Endothelial cell (in vitro differentiated cells): ENCODE measurements at regions not wholly inside any gene's neighbourhood (a gene's known extent, or its start where the extent isn't known, plus 50 kb on each side); places are given as distances from the start of the nearest gene placed in this dataset.

Experiments
- DNase-seq: peaks from one replicate; pipeline ENCODE4 v3.0.0; 2021; ENCODE audit warnings: low spot score
- H3K27ac Mint-ChIP-seq: one replicate; pipeline ENCODE4 v1.8.0; 2021; ENCODE audit warnings: mixed read lengths, inconsistent platforms; ENCODE audit not compliant: unreplicated experiment
- H3K27me3 Mint-ChIP-seq: one replicate; pipeline ENCODE4 v1.8.0; 2021; ENCODE audit warnings: mild to moderate bottlenecking, moderate library complexity, mixed read lengths, inconsistent platforms; ENCODE audit not compliant: unreplicated experiment
- H3K36me3 Mint-ChIP-seq: one replicate; pipeline ENCODE4 v1.8.0; 2021; ENCODE audit warnings: mild to moderate bottlenecking, low read depth, mixed read lengths, inconsistent platforms; ENCODE audit not compliant: unreplicated experiment
- H3K4me1 Mint-ChIP-seq: one replicate; pipeline ENCODE4 v1.8.0; 2021; ENCODE audit warnings: mild to moderate bottlenecking, mixed read lengths, inconsistent platforms; ENCODE audit not compliant: unreplicated experiment
- H3K4me3 Mint-ChIP-seq: one replicate; pipeline ENCODE4 v1.8.0; 2021; ENCODE audit warnings: mild to moderate bottlenecking, mixed read lengths, inconsistent platforms; ENCODE audit not compliant: unreplicated experiment
- H3K9me3 Mint-ChIP-seq: one replicate; pipeline ENCODE4 v1.8.0; 2021; ENCODE audit warnings: mixed read lengths, inconsistent platforms; ENCODE audit not compliant: unreplicated experiment
- CTCF ChIP-seq: fragments of 200-600 bp; sonication (generic); IDR thresholded peaks from one replicate; pipeline ENCODE4 v1.5.0; 2021; ENCODE audit warnings: antibody characterized with exemption; ENCODE audit not compliant: unreplicated experiment

- no peak overlapping the region for H3K4me3 Mint-ChIP-seq
- no peak overlapping the region for H3K27ac Mint-ChIP-seq
- peaks cover 2% of the 10 kb centered on the region for H3K27me3 Mint-ChIP-seq
- no peaks in the 10 kb centered on the region for H3K9me3 Mint-ChIP-seq
- peaks cover 4% of the 10 kb centered on the region for H3K4me1 Mint-ChIP-seq
- DNase-seq, result no peak
- no peaks in the 10 kb centered on the region for H3K36me3 Mint-ChIP-seq
- no peak for TF ChIP-seq CTCF
Observed at GRCh38 chr9:14413812-14414211, 99.9 kb upstream of the NFIB start.

GRCh38 chr9:14412775-14413174 lies 98.8 kb upstream of the NFIB start:
- DNase-seq, result no peak
- peaks cover 2% of the 10 kb centered on the region for H3K27me3 Mint-ChIP-seq
- H3K4me1 Mint-ChIP-seq, result no peaks in the 10 kb centered on the region
- no peaks in the 10 kb centered on the region for H3K36me3 Mint-ChIP-seq
- no peak for TF ChIP-seq CTCF
- no peak overlapping the region for H3K4me3 Mint-ChIP-seq
- H3K27ac Mint-ChIP-seq, result no peak overlapping the region
- H3K9me3 Mint-ChIP-seq, result no peaks in the 10 kb centered on the region

DNA sequence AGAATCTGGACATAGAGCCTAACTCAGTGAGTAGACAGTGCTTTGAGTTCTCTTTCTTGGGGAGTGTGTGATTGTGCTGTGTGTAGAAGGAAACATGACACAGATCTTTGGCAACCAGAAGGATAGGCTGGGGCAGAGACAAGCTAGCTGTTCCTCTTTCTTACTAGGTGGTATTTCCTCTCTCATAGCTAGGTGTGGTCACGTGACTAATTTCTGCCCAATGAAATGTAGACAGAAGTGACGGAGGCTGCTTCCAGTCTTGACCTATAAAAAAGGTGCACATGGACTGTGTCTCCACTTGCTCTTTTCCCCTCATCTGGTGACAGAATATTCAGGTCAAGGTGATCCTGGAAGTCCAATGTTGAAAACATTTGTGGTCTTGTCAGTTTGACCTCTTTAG lies 92.5 kb upstream of the NFIB start:
- no peaks in the 10 kb centered on the region for H3K4me1 Mint-ChIP-seq
- no peaks in the 10 kb centered on the region for H3K36me3 Mint-ChIP-seq
- H3K27me3 Mint-ChIP-seq, result peaks cover 2% of the 10 kb centered on the region
- no peak for DNase-seq
- no peak overlapping the region for H3K27ac Mint-ChIP-seq
- no peak overlapping the region for H3K4me3 Mint-ChIP-seq
- TF ChIP-seq CTCF, result no peak
- H3K9me3 Mint-ChIP-seq, result no peaks in the 10 kb centered on the region

DNA sequence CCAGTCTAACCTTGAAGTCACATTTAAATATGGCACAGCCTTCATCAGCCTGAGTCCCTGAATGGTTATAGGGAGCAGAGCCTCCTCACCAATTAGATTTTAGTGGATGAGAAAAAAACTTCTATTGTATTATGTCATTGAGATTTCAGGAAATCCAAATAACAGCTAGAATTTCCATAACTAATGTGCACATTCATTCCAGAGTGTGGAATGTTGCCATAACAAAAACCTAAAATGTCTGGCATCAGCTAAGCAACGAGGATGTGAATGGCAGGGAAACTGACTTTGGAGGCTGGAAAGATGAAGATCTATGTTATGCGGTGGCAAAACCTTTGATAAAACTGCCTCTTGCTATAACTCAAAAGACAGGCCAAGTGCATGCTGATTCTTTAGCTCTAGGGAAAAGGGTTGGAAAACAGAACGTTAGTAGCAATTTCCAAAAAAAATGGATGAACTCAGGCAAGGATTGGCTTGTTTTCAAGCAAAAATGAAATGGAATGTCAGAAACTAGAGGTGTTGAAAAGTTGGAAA lies 91.3 kb upstream of the NFIB start:
- Mint-ChIP-seq H3K27me3 (no peaks in the 10 kb centered on the region), H3K36me3 (no peaks in the 10 kb centered on the region), H3K27ac (no peak overlapping the region), H3K4me3 (no peak overlapping the region), H3K4me1 (peaks cover 6% of the 10 kb centered on the region), H3K9me3 (no peaks in the 10 kb centered on the region)
- DNase-seq, result no peak
- no peak for TF ChIP-seq CTCF

DNA sequence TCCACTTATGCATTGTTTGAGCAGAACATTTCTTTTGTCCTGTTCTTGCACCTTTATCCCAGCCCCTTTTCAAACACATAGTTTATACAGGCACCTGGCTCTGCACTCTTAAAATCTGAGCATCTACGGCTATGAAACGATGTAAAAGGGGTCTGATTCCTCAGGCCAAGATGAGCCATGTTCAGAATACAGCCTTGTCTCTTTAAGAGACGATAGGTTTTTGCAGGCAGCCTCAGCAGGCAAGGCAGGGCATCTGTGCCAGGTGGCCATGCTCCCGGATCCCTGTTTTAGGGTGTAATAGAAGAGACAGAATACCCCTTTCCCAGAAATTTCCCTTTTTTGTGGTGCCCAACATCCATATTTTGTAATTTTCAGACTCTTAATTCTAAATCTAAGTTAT lies 89.1 kb upstream of the NFIB start:
- DNase-seq, result no peak
- Mint-ChIP-seq H3K27ac (no peak overlapping the region), H3K4me1 (peaks cover 7% of the 10 kb centered on the region), H3K36me3 (no peaks in the 10 kb centered on the region), H3K9me3 (no peaks in the 10 kb centered on the region), H3K27me3 (no peaks in the 10 kb centered on the region), H3K4me3 (no peak overlapping the region)
- no peak for TF ChIP-seq CTCF
